RWPE2 (cell line): ENCODE measurements at regions not wholly inside any gene's neighbourhood (a gene's known extent, or its start where the extent isn't known, plus 50 kb on each side); places are given as distances from the start of the nearest gene placed in this dataset.
A peak's percentile ranks its signal among the peaks of the same experiment; 100 is the strongest.

Source experiments
- ATAC-seq: fragments of 200-7000 bp; cut with Tn5 transposase; 3 replicates; pipeline ENCODE4 v1.9.1; 2021; ENCODE audit warnings: low read depth
- DNase-seq: peaks from one replicate; pipeline ENCODE4 v3.0.0-alpha.2; 2020; ENCODE audit warnings: low spot score
- H3K27ac ChIP-seq: fragments of 450-650 bp; 2 replicates; pipeline ENCODE4 v1.5.1; 2017; ENCODE audit warnings: mild to moderate bottlenecking; ENCODE audit not compliant: poor library complexity, severe bottlenecking
- H3K27me3 ChIP-seq: fragments of 250-450 bp; sonication (Bioruptor Pico); 2 replicates; pipeline ENCODE4 v1.5.1; 2021; ENCODE audit warnings: mild to moderate bottlenecking, moderate library complexity; ENCODE audit not compliant: insufficient read depth, poor library complexity, severe bottlenecking
- H3K36me3 ChIP-seq: fragments of 250-450 bp; sonication (Bioruptor Pico); 2 replicates; pipeline ENCODE4 v1.5.1; 2020; ENCODE audit warnings: low read depth, mild to moderate bottlenecking, moderate library complexity
- H3K4me1 ChIP-seq: fragments of 250-450 bp; sonication (Bioruptor Pico); 2 replicates; pipeline ENCODE4 v1.5.1; 2021; ENCODE audit warnings: mild to moderate bottlenecking, moderate library complexity; ENCODE audit not compliant: insufficient read depth, poor library complexity, severe bottlenecking
- H3K4me3 ChIP-seq: fragments of 250-450 bp; sonication (Bioruptor Pico); 2 replicates; pipeline ENCODE4 v1.5.1; 2021; ENCODE audit warnings: mild to moderate bottlenecking, moderate library complexity; ENCODE audit not compliant: severe bottlenecking
- H3K9me3 ChIP-seq: fragments of 250-450 bp; sonication (Bioruptor Pico); 2 replicates; pipeline ENCODE4 v1.5.1; 2021; ENCODE audit warnings: mild to moderate bottlenecking, moderate library complexity; ENCODE audit not compliant: severe bottlenecking
- CTCF ChIP-seq: fragments of 450-650 bp; IDR thresholded peaks from one replicate; pipeline ENCODE4 v1.5.1; 2017; ENCODE audit warnings: mild to moderate bottlenecking, moderate library complexity; ENCODE audit not compliant: poor library complexity, severe bottlenecking

- H3K4me3 ChIP-seq = no peak overlapping the region
- no peak for ATAC-seq
- TF ChIP-seq CTCF = no peak
Observed at GRCh38 chr1:76781447-76781846, 85.8 kb upstream of the ST6GALNAC5 start.

GRCh38 chr1:76782809-76783208 is 84.5 kb upstream of the ST6GALNAC5 start:
- Histone ChIP-seq H3K27me3 (no peaks in the 10 kb centered on the region), H3K36me3 (no peaks in the 10 kb centered on the region), H3K4me3 (no peak overlapping the region), H3K27ac (no peak overlapping the region), H3K4me1 (no peaks in the 10 kb centered on the region), H3K9me3 (no peaks in the 10 kb centered on the region)
- no peak for DNase-seq
- TF ChIP-seq CTCF = no peak
- ATAC-seq = no peak

More at GRCh38 chr1:76781447-76781846, 85.8 kb upstream of the ST6GALNAC5 start:
- no peaks in the 10 kb centered on the region for H3K27me3 ChIP-seq
- no peak for DNase-seq
- H3K9me3 ChIP-seq = no peaks in the 10 kb centered on the region
- no peaks in the 10 kb centered on the region for H3K36me3 ChIP-seq
- H3K27ac ChIP-seq = no peak overlapping the region
- H3K4me1 ChIP-seq = no peaks in the 10 kb centered on the region

GRCh38 chr1:76784502-76784901 is 82.8 kb upstream of the ST6GALNAC5 start:
- Histone ChIP-seq H3K4me3 (no peak overlapping the region), H3K27ac (no peak overlapping the region), H3K9me3 (no peaks in the 10 kb centered on the region), H3K36me3 (no peaks in the 10 kb centered on the region), H3K27me3 (no peaks in the 10 kb centered on the region), H3K4me1 (no peaks in the 10 kb centered on the region)
- no peak for ATAC-seq
- no peak for DNase-seq
- no peak for TF ChIP-seq CTCF

- H3K4me1 ChIP-seq = no peaks in the 10 kb centered on the region
- no peak overlapping the region for H3K4me3 ChIP-seq
- no peak for ATAC-seq
- no peaks in the 10 kb centered on the region for H3K27me3 ChIP-seq
- DNase-seq = no peak
- no peaks in the 10 kb centered on the region for H3K9me3 ChIP-seq
- no peak overlapping the region for H3K27ac ChIP-seq
- no peaks in the 10 kb centered on the region for H3K36me3 ChIP-seq
- no peak for TF ChIP-seq CTCF
Observed at GRCh38 chr1:76786222-76786621, 81.1 kb upstream of the ST6GALNAC5 start.

GRCh38 chr1:76793594-76793993 is 73.7 kb upstream of the ST6GALNAC5 start:
- no peak for TF ChIP-seq CTCF
- no peaks in the 10 kb centered on the region for H3K9me3 ChIP-seq
- ATAC-seq (peak; percentile 56; the same call in 2 of the 3 replicates), DNase-seq (no peak)
- H3K4me1 ChIP-seq = no peaks in the 10 kb centered on the region
- H3K36me3 ChIP-seq = no peaks in the 10 kb centered on the region
- H3K27me3 ChIP-seq = no peaks in the 10 kb centered on the region
- H3K4me3 ChIP-seq = no peak overlapping the region
- no peak overlapping the region for H3K27ac ChIP-seq
